AG08395 (cell line): ENCODE measurements at regions not wholly inside any gene's neighbourhood (a gene's known extent, or its start where the extent isn't known, plus 50 kb on each side); places are given as distances from the start of the nearest gene placed in this dataset.
A peak's percentile ranks its signal among the peaks of the same experiment; 100 is the strongest.
"Not testable (repeated sequence)": the region's sequence is repeated elsewhere in the genome, so short reads cannot be mapped to it uniquely, and the experiment has no call there.

Experiments
- DNase-seq: peaks from one replicate; pipeline ENCODE4 v3.0.0; 2012; ENCODE audit warnings: mixed read lengths, low spot score

GRCh38 chr1:221575605-221576004, 166.3 kb downstream of the DUSP10 start:
- DNase-seq: no peak

- no peak for DNase-seq
Measured at GRCh38 chr1:221576268-221576667, 165.6 kb downstream of the DUSP10 start.

GRCh38 chr1:221583465-221583864, 158.4 kb downstream of the DUSP10 start:
- no peak for DNase-seq

GRCh38 chr1:221587013-221587412, 154.9 kb downstream of the DUSP10 start:
- DNase-seq: not testable (repeated sequence)

- not testable (repeated sequence) for DNase-seq
Measured at GRCh38 chr1:221591250-221591649, 150.6 kb downstream of the DUSP10 start.

GRCh38 chr1:221594576-221594975, 147.3 kb downstream of the DUSP10 start:
- DNase-seq: no peak

GRCh38 chr1:221598122-221598521, 143.8 kb downstream of the DUSP10 start:
- DNase-seq: no peak

- DNase-seq: no peak
Measured at GRCh38 chr1:221601166-221601565, 140.7 kb downstream of the DUSP10 start.

GRCh38 chr1:221602830-221603229, 139.1 kb downstream of the DUSP10 start:
- DNase-seq: no peak

GRCh38 chr1:221604390-221604789, 137.5 kb downstream of the DUSP10 start:
- DNase-seq: not testable (repeated sequence)

- DNase-seq: no peak
Measured at GRCh38 chr1:221604948-221605347, 136.9 kb downstream of the DUSP10 start.

GRCh38 chr1:221605569-221605968, 136.3 kb downstream of the DUSP10 start:
- no peak for DNase-seq

- no peak for DNase-seq
Measured at GRCh38 chr1:221606256-221606655, 135.6 kb downstream of the DUSP10 start.

- no peak for DNase-seq
Measured at GRCh38 chr1:221608835-221609320, 133.0 kb downstream of the DUSP10 start.

- DNase-seq: no peak
Measured at GRCh38 chr1:221611656-221612046, 130.2 kb downstream of the DUSP10 start.

- peak; percentile 90 for DNase-seq
Measured at GRCh38 chr1:221612047-221612777, 129.7 kb downstream of the DUSP10 start.

- DNase-seq: peak; percentile 6
Measured at GRCh38 chr1:221620437-221621384, 121.2 kb downstream of the DUSP10 start.

GRCh38 chr1:221621683-221622082, 120.2 kb downstream of the DUSP10 start:
- DNase-seq: no peak

- no peak for DNase-seq
Measured at GRCh38 chr1:221622389-221622788, 119.5 kb downstream of the DUSP10 start.

- DNase-seq: no peak
Measured at GRCh38 chr1:221625026-221625425, 116.9 kb downstream of the DUSP10 start.

- no peak for DNase-seq
Measured at GRCh38 chr1:221626041-221626440, 115.8 kb downstream of the DUSP10 start.

- DNase-seq: no peak
Measured at GRCh38 chr1:221630236-221630635, 111.7 kb downstream of the DUSP10 start.

- no peak for DNase-seq
Measured at GRCh38 chr1:221631556-221631955, 110.3 kb downstream of the DUSP10 start.
